ENCODE measurements at regions not wholly inside any gene's neighbourhood (a gene's known extent, or its start where the extent isn't known, plus 50 kb on each side); places are given as distances from the start of the nearest gene placed in this dataset.

DNA sequence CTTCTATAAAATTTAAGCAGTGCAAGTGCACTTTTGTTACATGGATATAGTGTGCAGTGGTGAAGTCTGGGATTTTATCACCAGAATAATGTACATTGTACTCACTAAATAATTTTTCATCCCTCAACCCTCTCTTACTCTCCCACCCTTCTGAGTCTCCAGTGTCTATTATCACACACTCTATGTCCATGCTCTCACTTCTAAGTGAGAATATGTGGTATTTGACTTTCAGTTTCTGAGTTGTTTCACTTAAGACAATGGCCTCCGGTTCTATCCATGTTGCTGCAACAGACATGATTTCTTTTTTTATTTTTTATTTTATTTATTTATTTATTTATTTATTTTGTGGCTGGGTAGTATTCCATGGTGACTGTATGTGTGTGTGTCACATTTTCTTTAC lies 855.9 kb upstream of the PHF14 start:
- no peak for DNase-seq (ENCODE audit: low read depth, low spot score)

DNA sequence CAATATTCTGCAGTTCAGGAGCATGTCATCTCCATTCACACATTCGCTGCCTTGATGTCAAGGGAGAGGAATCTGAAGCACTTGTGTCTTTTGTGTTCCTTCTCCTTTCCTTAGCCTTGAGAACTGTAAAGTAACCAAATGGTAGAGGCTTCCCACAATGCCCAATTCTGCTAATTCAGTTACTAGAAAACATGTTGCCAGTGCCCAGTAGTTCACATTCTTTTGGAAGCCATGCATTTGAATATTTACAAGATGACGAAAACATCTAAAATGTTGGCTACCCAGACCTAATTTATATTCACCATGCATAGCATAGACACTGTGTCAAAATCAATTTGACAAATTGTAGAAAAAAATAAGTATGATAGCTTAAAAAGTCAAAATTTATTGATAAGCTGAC lies 852.7 kb upstream of the PHF14 start:
- no peak for DNase-seq (ENCODE audit: low read depth, low spot score)

DNA sequence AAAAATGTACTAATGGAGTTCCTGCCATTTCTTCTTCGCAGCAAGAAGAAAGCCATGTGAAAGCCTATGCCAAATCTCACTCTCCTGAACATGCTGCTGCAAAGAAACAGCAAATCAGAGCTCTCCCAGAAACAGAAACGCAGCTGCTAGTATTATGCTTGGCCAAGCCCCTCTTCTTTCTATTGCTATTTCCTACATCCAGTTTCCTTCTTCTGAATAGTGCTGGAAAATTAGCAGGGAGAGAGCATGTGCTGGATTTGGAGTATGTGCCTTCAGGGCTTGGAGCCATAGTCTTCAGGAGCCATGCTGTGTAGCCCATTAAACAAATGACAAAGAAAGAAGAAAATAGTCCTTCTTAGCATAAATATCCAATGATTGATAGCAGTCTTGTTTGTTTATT lies 852.0 kb upstream of the PHF14 start:
- DNase-seq (ENCODE audit: low read depth, low spot score) = no peak

DNA sequence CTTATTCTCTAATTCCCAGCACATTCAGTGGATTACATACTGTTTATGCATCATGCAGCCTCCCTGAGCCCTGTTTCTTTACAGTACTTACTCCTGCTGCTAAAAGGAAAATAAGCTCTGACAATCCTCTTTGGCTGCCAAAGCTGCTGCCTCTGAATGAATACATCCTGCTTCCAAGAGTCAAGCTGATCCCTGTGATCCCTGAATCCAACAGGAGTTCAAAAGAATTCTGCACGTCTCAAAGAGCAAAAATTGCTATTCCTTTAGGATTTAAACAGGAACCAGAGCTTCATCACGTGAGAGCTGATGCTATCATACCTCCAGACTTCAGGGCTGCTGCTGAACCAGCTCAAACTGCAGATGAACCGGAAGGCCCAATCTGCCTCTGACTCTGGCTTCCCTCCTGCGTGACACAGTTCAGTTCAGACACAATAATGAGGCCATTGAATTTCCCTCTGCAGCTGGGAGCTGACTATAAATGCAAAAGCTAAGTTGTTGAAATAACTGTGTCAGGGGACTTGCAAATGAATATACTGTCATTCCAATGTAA lies 851.0 kb upstream of the PHF14 start:
- no peak for DNase-seq (ENCODE audit: low read depth, low spot score)

DNA sequence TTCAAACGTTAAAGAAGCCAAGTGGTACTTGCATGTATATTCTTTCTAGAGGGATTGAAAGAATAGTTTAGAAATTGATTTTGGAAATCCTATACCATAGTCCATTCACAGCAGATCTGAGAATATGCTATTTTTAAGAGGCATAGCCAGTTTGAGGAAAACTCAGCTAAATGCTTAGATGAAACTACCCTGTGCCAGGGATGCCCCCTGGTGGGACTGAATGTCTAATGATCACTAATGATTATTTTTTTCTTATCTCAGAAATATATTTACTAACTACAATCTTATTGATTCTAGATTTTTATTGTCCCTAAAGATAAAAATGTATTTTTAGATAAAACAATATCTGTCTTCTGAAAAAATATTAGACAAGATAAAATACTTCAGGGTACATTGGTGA lies 844.9 kb upstream of the PHF14 start:
- no peak for DNase-seq (ENCODE audit: low read depth, low spot score)

DNA sequence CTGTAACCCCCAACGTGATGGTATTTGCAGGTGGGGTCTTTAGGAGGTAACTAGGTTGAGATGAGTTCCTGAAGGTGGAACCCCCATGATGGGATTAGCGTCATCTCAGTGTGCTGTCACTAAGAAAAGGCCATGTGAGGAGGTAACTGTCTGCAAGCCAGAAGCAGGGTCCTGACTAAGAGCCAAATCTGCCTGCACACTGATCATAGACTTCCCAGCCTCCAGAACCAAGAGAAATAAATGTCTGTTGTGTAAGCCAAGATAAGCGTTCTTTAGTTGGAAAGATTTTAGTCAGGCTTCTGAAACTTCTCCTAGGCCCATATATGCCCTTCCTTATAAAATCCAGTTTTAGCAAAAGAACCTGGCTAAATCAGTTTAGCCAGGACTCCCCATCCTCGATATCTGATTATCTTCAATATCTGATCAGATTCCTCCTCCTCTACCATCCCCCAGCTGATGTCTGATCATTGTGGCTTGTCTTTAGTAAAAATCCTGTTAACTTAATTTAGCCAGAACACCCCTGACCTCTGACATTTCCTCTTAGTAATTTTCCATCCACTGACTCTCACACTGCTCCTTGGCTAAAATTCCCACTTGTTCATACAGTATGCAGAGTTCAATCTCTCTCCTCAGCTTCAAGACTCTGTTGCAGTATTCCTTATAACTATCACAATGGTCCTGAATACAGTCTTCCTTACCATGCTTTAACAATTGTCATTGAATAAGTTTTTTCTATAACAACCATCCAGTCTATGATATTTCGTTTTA lies 835.4 kb upstream of the PHF14 start:
- DNase-seq (ENCODE audit: low read depth, low spot score) = no peak

DNA sequence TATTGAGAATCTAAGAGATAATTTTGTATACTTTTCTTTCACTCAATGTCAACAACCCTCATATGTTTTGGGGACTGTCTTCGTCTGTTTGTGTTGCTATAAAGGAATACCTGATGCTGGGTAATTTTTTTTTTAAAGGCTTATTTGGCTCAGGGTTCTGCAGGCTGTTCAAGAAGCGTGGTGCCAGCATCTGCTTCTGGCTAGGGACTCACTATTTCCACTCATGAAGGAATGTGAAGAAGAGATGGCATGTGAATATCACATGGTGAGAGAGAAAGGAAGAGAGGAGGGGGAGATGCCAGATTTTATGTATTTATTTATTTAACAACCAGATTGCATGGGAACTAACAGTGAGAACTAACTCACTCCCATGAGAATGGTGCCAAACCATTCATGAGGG lies 827.4 kb upstream of the PHF14 start:
- DNase-seq (ENCODE audit: low read depth, low spot score) = no peak

DNA sequence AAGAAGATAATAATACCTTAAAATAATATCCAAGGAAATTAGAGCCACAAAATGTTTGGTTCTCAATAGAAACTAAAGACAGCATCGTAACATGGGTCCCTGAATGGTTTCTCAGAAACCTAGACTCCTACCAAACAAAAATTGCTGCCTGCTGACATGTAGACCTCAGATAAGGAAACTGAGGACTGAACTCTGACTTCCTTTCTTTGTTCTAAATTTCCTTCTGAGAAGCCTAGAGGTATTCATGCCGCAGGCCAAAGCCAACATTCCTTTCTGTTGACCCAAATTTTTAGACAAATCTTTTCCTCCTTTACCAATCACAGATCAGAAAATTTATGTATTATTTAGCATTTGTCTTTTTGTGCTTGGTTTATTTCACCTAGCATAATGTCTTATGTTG lies 816.7 kb upstream of the PHF14 start:
- DNase-seq (ENCODE audit: low read depth, low spot score) = no peak

DNA sequence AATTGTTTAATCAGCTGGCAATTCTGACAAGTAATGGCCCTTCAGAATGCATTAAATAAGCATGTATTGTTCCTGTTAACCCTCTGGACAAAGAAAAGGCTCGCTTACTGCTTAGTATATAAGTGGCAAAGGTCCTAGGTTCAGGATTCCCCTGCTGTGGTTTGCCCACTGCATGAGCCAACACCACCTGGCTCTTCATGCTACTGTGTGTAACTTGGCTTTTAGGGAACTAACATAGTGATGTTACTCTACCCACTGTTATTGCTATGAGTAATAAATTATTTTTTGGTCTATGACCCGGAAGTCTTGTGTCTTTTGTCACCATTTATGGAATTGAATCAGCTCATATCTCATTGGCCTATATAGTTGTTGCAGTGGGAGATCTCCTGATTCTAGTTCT lies 791.7 kb upstream of the PHF14 start:
- no peak for DNase-seq (ENCODE audit: low read depth, low spot score)

DNA sequence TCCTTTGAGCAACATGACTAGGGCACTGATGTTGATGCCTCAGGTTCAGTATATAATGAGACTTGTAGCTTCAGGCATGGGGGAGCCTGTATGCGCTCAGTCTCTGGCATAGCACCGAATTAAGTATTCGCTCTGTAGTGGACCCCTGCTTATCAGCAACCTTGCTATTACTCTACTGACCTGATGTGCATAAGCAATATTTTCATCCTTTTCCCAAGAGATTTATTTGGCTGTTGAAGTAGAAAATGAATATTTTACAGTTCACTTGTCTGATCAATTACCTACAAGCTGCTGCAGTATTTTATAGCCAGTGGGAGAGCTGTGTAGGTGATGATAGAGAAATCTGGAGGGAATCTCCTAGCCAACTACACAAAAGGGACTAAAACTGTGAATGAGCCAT lies 781.6 kb upstream of the PHF14 start:
- DNase-seq (ENCODE audit: low read depth, low spot score) = no peak

DNA sequence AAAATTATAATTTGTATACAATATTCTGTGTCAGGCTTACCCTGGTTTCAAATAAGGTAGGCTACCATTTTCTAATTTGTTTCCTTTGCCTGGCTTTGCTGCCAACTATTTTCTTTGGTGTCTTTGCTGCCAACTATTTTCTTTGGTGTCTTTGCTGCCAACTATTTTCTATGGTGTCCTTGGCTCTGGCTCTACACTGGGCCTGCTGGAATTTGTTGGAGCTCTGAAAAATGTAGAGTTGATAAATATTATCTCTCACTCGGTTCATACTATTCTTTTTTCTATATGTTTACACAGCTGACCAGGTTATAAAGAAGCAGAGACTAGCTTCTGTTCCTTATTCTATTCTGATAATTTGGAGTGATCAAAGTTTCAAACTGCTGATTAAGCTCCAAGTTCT lies 768.0 kb upstream of the PHF14 start:
- DNase-seq (ENCODE audit: low read depth, low spot score) = no peak

DNA sequence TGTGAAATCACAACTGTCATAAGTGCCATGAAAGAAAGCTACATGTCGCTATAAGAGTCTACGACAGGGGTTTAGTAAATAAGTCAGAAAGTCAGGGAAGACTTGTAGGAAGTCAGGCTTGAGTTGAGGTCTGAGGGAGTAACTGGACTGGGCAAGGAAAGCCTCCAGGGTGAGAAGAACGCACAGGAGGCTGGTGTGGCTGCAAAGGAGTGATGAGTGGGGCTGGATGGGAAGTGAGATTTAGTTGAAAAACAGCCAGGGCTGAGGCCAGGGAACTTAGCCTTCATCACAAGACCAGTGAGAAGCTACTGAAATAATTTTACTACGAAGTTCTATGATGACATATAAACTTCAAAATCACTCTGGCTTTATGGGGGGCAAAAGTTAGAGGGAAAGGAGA lies 763.7 kb upstream of the PHF14 start:
- no peak for DNase-seq (ENCODE audit: low read depth, low spot score)

DNA sequence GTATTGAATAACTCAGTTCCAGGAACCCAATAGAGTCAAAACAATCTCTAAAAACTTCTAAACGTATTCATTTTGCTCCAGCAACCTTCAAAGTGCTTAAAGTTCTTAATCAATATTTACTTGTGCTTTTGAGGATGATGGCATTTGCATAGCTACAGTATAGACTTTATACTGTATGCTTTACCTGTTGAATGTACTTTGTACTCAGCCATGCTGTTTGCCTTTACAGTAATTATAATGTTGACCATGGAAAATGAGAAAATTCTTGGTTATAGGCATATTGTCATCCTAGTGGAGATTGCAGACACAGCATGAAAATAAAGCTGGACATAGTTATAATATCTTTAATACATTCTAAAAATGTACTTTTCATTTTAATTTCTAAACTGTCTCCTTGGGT lies 762.7 kb upstream of the PHF14 start:
- DNase-seq (ENCODE audit: low read depth, low spot score) = no peak

DNA sequence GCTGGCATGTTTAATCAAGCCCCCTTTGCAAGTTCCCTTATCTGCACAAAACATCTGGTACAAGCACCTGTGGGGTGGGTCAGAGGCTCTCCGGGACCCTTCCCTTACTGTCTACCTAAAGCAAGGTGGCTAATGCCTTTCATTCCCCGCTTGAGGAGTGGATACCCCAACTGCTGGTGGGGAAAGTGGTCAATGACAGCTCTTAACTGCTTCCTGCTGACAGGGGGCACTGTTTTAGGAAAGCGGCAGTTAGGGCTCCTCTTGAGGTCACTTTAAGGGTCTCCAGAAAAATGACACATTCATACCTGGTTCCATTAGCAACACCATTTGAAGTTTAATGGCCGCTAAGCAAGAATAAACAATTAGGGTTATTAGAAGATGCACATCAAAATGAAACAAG lies 761.8 kb upstream of the PHF14 start:
- DNase-seq (ENCODE audit: low read depth, low spot score) = no peak

DNA sequence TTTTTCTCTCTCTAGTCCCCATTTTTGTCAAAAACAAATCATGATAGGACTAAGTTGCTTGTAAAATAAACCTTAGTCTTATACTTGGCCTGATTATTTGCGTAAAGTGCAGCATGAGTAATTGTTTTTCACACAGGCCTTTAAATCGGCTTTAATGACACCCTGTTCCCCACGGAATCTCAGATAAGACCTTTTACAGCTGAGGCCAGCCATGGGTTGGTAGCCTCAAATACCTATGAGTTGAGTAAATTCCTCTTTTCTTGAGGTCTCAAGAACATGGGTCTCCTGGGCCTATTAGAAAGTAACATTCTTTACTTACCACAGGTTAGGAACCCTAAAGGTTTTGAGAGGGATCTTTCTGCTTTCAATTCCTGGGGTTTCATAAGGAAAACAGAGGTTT lies 761.0 kb upstream of the PHF14 start:
- DNase-seq (ENCODE audit: low read depth, low spot score) = no peak

DNA sequence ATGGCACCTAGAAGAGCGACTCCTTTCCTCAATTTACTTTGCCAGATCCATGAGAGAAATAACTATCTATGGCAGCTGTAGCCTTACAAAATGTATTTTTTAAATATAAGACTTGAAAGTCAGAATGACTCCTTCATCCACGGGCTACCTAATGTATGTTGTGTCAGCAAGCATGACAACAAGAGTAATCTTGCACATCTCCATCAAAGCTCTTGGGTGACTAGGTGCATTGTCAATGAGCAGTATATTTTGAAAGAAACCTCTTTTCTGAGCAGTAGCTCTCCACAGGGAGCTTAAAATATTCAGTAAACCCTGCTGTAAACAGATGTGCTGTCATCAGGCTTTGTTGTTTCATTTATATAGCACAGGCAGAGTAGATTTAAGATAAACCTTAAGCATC lies 757.2 kb upstream of the PHF14 start:
- DNase-seq (ENCODE audit: low read depth, low spot score) = no peak

DNA sequence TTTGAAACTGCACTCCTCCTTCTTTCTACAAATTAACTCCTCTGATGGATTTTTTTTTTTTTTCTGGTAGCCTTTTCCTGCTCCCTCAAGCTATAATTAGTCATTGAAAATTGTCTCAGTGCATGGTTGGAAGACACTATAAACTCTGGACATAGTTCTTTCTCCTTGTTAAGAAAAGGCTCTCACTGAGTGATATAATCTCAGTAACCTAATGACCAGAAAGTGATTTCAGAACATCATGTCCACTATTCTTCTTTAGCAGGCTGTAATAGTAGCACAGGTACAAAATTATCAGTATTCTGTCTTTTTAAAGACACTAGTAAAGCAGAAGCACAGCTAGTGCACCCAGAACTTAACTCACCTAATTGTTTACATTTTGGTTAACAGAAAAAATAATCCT lies 752.6 kb upstream of the PHF14 start:
- no peak for DNase-seq (ENCODE audit: low read depth, low spot score)

DNA sequence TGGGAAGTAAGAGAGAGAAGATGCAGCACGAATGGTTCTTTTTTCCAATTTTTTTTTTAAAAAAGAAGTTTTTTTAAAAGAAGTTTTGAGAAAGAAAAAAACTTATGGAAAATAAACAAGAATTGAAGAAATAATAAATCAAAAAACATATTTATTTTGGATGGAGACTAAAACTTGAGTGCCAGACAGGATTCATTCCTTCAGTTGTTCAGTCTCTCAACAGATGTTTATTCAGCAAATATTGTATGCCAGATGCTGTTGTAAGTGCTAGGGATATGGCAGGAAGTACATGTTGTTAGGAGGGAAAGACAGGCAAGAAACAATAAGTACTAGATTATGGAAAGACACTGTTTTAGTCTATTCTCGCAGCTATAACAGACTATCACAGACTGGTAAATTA lies 750.7 kb upstream of the PHF14 start:
- DNase-seq (ENCODE audit: low read depth, low spot score) = no peak

DNA sequence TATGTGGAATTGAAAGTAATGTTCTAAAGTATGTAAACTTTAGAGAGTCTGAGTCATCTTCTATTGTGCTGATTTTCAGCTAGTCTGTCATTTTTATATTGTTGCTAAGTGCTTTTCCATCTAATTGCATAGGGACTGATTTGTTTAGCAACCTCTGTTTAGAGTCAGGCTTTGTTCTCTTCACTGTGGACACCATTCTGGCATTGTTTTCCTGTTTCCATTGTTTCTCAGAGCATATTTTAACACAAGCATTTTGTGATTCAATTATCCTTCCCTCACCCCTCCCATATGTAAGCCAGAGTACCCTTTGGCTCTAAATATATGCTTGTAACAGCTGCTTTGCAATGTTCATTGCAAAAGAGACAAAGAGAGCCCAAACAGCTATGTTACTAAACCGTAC lies 748.4 kb upstream of the PHF14 start:
- DNase-seq (ENCODE audit: low read depth, low spot score) = no peak

DNA sequence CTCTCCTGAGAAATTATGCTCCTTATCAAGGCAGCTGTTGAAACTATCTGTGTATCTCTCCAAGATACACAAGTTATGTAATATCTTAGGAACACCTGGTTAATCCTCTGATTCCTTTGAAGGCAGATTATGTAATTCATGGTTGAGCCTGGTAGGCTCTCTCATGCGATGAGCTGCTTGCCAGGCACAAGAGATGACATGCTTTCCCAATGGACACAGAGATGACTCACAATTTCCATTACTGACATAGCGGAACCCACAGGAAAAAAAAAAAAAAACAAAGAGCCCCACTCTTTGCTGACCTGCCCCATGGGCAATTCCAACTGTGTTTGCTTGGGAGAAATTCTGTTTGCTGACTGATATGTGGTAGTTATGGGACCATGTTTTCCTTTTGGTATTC lies 736.4 kb upstream of the PHF14 start:
- DNase-seq (ENCODE audit: low read depth, low spot score) = peak; percentile 28

DNA sequence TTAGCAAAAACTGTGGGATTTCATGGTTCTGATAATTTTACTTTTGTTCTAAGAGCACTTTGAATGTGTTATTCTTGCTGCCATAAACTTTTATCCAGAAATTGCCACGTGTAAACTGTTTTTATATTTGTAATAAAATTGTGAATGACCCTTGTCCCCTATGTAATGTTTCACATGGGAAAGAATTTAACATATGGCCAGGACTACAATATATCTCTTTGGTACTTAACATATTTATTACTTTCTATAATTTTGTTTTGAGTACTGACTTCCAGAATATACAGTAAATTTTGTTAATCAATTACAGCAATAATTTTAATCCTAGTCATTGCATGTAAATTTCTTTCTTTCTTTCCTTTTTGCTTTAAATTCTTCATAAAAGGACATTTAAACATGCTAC lies 735.0 kb upstream of the PHF14 start:
- DNase-seq (ENCODE audit: low read depth, low spot score) = no peak

DNA sequence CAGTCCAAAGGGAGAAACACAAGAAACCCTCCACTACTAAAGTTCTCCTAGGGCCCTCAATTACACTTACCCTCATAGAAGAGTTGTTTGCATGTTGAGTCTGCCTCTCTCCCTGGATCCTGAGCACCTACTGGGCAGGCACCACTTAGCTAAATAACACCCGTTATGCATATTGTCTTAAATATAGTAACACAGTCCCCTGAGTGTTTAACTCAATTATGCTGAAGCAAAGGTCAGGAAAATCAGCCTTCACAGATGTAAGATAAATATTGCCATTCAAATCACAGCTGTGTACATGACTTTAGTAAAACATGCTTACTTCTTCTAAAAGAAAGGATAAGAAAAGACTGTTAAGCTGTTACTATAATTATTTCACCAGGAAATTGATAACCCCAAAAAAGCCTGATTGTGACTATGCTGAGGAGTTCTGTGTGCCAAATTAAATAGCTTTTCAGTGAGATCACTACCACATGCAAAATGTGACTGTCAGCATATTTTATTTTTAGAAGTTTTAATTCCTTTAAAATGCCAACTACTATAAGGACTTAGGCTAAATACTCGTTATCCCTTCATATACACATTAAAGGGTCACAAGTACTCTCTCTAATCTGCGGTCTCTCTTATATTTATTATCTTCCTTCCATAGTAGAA lies 733.9 kb upstream of the PHF14 start:
- peak; percentile 12 for DNase-seq (ENCODE audit: low read depth, low spot score)

DNA sequence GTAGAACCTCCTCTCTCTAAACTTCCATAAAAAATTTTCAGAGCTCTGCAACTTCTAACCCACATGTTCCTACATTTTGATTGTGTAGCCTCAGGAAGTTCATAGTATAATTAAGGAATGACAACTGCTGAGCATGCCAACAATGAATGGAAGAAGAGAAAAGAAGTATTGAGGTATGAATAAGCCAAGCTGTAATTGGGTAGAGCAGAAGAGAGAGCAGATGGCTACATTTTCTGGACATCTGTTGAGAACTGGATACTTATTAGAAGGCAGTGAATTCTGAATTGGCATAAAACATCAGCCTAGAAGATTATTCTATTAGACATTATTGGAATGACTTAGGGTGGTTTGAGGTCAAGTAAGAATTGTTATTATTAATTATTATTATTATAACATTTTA lies 728.3 kb upstream of the PHF14 start:
- no peak for DNase-seq (ENCODE audit: low read depth, low spot score)
